Activated CD4-positive, alpha-beta T cell treated with anti-CD3 and anti-CD28 coated beads for 48 hours (primary cell): ENCODE measurements at regions not wholly inside any gene's neighbourhood (a gene's known extent, or its start where the extent isn't known, plus 50 kb on each side); places are given as distances from the start of the nearest gene placed in this dataset.
A peak's percentile ranks its signal among the peaks of the same experiment; 100 is the strongest.

Experiments used
- DNase-seq: peaks from one replicate; pipeline ENCODE4 v3.0.0-alpha.2; 2020

GRCh38 chr2:162932416-162932815, 93.8 kb upstream of the KCNH7 start:
- DNase-seq = no peak

DNA sequence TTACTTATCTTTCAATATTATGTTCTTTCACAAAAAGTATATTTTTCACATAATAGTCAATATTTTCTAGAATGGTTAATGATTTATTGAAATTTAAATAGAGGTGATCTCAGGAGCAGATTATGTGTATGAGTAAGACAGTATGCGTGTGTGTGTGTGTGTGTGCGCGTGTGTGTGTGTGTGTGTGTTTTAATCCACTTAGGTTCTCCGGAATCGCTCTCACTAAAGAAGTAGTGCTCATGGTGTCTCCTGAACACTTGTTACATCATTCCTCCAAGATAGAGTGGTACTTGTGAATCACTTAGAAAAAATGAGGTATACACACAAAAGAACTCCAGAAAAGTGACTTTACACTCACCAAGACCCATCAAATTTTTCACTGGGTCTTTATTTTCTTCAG, 91.0 kb upstream of the KCNH7 start:
- no peak for DNase-seq

- DNase-seq = no peak
Observed at GRCh38 chr2:162928356-162928755, 89.8 kb upstream of the KCNH7 start.

- no peak for DNase-seq
Observed at GRCh38 chr2:162926907-162927306, 88.3 kb upstream of the KCNH7 start.

DNA sequence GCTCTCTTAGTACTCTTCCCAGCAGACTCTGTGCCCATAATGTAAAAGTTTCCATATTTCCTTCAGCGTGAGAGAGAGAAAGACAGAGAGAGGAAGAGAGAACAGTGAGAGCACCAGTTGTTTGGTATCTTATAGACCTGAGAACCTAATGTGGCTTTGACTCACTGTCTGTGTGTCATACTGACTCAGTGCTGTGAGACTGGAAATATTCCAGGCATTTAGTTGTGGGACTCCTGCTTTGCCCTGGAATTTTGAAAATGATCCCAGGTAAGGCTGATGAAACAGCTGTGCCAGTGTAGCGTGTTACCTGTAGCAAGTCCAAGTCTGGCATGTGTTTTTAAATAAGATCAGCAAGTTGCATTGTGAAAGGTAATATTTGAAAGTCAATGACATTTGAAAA, 87.9 kb upstream of the KCNH7 start:
- no peak for DNase-seq

DNA sequence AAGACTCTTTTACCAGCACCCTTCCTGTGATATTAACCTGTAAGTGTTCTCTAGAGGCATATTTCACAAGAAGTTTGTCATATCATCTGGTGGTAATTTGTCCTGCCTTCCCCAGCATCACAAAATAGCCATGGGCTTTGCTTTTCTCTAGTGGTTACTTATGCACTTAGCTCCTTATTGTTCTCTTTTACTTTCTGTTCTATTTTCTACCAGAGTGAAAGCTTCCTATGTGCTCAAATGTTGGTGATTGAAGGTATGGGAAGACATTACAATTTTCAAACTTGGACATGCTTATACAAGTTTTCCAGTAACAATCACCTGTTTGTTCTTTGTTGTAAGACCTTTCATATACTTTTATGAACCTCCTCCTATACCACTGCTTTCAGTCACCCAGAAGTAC, 87.0 kb upstream of the KCNH7 start:
- no peak for DNase-seq

GRCh38 chr2:162919111-162919510, 80.5 kb upstream of the KCNH7 start:
- no peak for DNase-seq

DNA sequence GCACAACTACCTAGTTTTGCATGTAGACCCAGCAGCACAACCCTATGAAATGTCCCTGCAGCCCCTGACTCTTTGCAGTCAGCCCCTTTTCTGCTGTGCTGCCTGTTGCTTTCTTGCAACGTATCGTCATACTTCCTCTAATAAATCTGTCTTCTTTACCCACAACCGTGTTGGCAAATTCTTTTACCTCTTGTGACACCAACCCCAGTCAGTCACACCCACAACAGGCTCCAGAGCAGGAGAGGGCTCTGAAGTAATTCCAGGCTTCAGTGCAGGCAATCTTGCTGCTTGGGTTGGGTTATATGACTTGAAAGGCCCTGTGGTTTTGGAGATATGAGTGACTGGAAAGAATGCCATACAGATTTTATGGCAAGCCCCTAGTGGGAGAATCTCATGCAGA, 79.1 kb upstream of the KCNH7 start:
- no peak for DNase-seq

DNA sequence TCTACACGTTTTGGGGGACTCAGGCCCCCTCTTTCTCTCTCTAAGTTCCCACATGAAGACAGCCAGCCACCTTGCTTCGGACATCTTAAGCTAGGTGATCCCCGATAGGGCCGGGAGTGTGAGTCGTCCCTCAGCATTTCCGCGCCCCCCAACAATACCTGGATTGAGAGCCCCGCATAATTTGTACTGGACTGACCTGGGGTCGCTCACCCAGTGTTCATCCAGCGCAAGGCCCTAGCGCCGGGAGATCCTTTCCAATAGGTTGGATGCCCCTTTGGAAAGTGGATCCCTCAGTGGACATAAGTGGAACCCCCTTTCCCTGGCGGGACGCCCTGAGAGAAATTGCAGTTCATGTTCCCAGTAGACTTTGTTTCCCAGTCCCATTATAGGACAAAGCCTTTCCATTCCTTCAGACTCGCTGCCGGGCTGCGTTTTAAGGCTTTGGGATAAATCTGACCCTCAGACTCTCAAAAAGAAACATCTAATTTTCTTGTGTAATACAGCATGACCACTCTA, 77.8 kb upstream of the KCNH7 start:
- DNase-seq = no peak

- no peak for DNase-seq
Observed at GRCh38 chr2:162915858-162916257, 77.3 kb upstream of the KCNH7 start.

DNA sequence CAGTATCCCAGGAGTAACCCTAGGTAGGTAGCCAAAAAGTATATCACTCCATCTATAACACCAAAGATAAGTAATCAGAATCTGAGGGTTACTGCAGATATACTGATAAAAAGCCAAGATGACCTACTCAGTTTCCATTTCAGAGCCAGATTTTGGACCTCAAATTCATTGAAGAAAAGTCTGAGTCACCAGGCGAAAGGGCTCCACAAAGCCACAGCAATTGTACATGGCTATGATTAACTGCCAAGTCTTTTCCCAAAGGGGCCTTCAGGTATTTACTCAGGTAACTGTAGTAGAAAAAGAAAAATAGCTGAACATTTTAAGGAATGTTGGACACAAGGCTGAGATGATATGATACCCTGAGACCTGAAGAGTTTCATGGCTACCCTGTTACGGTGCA, 75.6 kb upstream of the KCNH7 start:
- no peak for DNase-seq

DNA sequence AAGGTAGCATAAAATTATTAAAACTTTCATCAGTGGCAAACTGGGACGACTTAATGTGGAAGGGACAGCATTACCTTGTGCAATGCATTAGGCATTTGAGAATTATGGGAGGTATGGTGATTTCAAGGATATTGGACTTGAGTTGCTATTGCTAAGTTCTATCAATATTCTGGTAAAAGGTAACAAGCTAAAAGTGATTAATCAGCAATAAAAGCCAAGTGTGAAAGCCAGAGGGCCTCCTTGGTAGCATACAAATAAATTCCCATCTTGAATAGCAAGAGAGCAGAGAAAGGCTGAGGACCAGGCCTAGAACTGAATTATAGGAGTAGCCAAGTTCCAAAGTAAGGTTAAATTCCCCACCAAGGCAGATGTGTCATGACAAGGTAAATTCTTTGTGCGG, 74.2 kb upstream of the KCNH7 start:
- DNase-seq = no peak

GRCh38 chr2:162908567-162908966, 70.0 kb upstream of the KCNH7 start:
- DNase-seq = no peak

DNA sequence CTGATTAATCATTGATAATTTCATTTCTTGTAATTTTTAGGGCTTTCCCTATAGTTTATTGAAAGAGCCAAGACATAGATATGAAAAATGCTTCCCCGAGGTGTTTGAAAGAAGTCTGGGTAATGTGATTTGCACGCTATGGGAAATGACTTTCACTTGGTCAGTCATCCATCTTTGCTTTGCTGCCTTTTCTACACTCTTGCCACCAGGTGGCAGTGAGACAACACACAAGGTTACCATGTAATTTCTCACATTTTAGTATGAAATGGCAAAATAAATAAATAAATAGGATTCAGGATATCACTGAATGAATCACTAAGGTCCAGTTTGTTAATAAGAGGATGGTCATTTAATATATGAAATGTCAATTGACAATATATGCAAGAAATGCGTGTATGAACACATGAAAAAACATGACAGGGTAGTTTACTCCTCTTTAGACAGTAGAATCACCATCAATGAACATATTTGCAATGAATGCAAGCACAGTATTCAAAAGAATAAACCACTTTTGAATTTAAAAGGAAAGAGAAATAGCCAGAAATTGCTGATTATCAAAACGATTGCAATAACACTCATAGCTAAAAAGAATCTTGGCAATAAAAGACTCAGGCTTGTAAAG, 52.2 kb upstream of the KCNH7 start:
- DNase-seq = peak; percentile 11

DNA sequence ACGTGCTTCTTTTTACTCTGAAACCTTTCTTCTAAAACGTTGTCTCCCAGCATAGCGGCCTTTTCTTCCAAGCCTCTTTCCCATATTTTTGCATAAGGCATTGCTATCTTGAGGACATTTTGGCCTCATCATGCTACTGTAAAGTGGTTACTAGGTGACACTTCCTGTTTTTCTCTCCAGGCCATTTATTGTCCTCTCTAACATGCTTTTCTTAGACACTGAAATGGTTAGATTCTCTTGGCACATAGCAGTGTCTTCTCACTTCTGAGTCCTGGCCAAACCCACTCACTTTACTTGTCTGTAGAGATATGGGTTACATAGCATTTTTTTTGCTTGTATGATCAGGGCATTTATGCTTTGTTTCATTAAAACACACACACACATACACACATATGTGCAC, 50.1 kb upstream of the KCNH7 start:
- no peak for DNase-seq
